ENCODE measurements at regions not wholly inside any gene's neighbourhood (a gene's known extent, or its start where the extent isn't known, plus 50 kb on each side); places are given as distances from the start of the nearest gene placed in this dataset.

GRCh38 chr13:87376081-87376480 lies 295.1 kb upstream of the SLITRK5 start:
- ATAC-seq (no peak), DNase-seq (no peak)
- Histone ChIP-seq H3K36me3 (ENCODE audit: low read depth) (no peaks in the 10 kb centered on the region), H3K4me1 (ENCODE audit: low read depth) (no peaks in the 10 kb centered on the region), H3K4me3 (no peak overlapping the region), H3K9me3 (no peaks in the 10 kb centered on the region)
- intact Hi-C loops (cut with DNase I, micrococcal nuclease) = no loop called here
- TF ChIP-seq CTCF (IDR thresholded peaks at IDR 0.05) = no peak

- no peaks in the 10 kb centered on the region for H3K4me1 ChIP-seq (ENCODE audit: low read depth)
- H3K4me3 ChIP-seq = no peak overlapping the region
- no peak for TF ChIP-seq CTCF (IDR thresholded peaks at IDR 0.05)
- H3K9me3 ChIP-seq = no peaks in the 10 kb centered on the region
- ATAC-seq (no peak), DNase-seq (no peak)
- no peaks in the 10 kb centered on the region for H3K36me3 ChIP-seq (ENCODE audit: low read depth)
- intact Hi-C loops (cut with DNase I, micrococcal nuclease) = no loop called here
Measured at GRCh38 chr13:87384099-87384498, 287.1 kb upstream of the SLITRK5 start.

- H3K4me1 ChIP-seq (ENCODE audit: low read depth) = no peaks in the 10 kb centered on the region
- no peak for TF ChIP-seq CTCF (IDR thresholded peaks at IDR 0.05)
- intact Hi-C loops (cut with DNase I, micrococcal nuclease) = no loop called here
- ATAC-seq (no peak), DNase-seq (no peak)
- H3K4me3 ChIP-seq = no peak overlapping the region
- no peaks in the 10 kb centered on the region for H3K36me3 ChIP-seq (ENCODE audit: low read depth)
- no peaks in the 10 kb centered on the region for H3K9me3 ChIP-seq
Measured at GRCh38 chr13:87393358-87393757, 277.8 kb upstream of the SLITRK5 start.

- Histone ChIP-seq H3K4me1 (ENCODE audit: low read depth) (no peaks in the 10 kb centered on the region), H3K9me3 (no peaks in the 10 kb centered on the region), H3K36me3 (ENCODE audit: low read depth) (no peaks in the 10 kb centered on the region), H3K4me3 (no peak overlapping the region)
- DNase-seq (no peak), ATAC-seq (no peak)
- no peak for TF ChIP-seq CTCF (IDR thresholded peaks at IDR 0.05)
- intact Hi-C loops (cut with DNase I, micrococcal nuclease) = no loop called here
Measured at GRCh38 chr13:87398047-87398446, 273.1 kb upstream of the SLITRK5 start.

- ATAC-seq (no peak), DNase-seq (no peak)
- no peaks in the 10 kb centered on the region for H3K36me3 ChIP-seq (ENCODE audit: low read depth)
- no peaks in the 10 kb centered on the region for H3K9me3 ChIP-seq
- H3K4me3 ChIP-seq = no peak overlapping the region
- TF ChIP-seq CTCF (IDR thresholded peaks at IDR 0.05) = no peak
- intact Hi-C loops (cut with DNase I, micrococcal nuclease) = no loop called here
- no peaks in the 10 kb centered on the region for H3K4me1 ChIP-seq (ENCODE audit: low read depth)
Measured at GRCh38 chr13:87403748-87404432, 267.3 kb upstream of the SLITRK5 start.

GRCh38 chr13:87426742-87427141 lies 244.4 kb upstream of the SLITRK5 start:
- Histone ChIP-seq H3K4me1 (ENCODE audit: low read depth) (no peaks in the 10 kb centered on the region), H3K4me3 (no peak overlapping the region), H3K9me3 (no peaks in the 10 kb centered on the region), H3K36me3 (ENCODE audit: low read depth) (no peaks in the 10 kb centered on the region)
- intact Hi-C loops (cut with DNase I, micrococcal nuclease) = no loop called here
- DNase-seq = no peak
- ATAC-seq = no peak
- no peak for TF ChIP-seq CTCF (IDR thresholded peaks at IDR 0.05)

Data from mucosa of descending colon (tissue), 3 donors.